Spleen (tissue), 11 donors: ENCODE measurements at regions not wholly inside any gene's neighbourhood (a gene's known extent, or its start where the extent isn't known, plus 50 kb on each side); places are given as distances from the start of the nearest gene placed in this dataset.

Experiments
- DNase-seq: peaks from one replicate; pipeline ENCODE4 v3.0.0-alpha.2; 2020
- H3K27ac ChIP-seq, 8 donors: fragments of 200-600 bp; sonication (generic) in 7 of 8; 1 replicate in 4 of 8; 2 replicates in 4 of 8; pipeline versions ENCODE4 v1.5.0 to v1.8.0; 2016 to 2021; ENCODE audit warnings: inconsistent platforms in 4 of 8, mild to moderate bottlenecking in 4 of 8, moderate library complexity in 1 of 8
- H3K27me3 ChIP-seq, 7 donors: fragments of 200-600 bp; sonication (generic) in 6 of 7; replicated peaks in 1 of 7; 1 replicate in 4 of 7; 2 replicates in 3 of 7; pipeline versions ENCODE4 v1.5.0 to v1.8.0; 2016 to 2021; ENCODE audit warnings: inconsistent platforms in 3 of 7, mild to moderate bottlenecking in 1 of 7
- H3K36me3 ChIP-seq, 6 donors: fragments of 200-600 bp; sonication (generic) in 5 of 6; 1 replicate in 4 of 6; 2 replicates in 2 of 6; pipeline versions ENCODE4 v1.5.0 to v1.8.0; 2016 to 2021; ENCODE audit warnings: inconsistent platforms in 2 of 6
- H3K4me1 ChIP-seq, 6 donors: fragments of 200-600 bp; sonication (generic) in 5 of 6; 1 replicate in 3 of 6; 2 replicates in 3 of 6; pipeline versions ENCODE4 v1.5.0 to v1.8.0; 2016 to 2021; ENCODE audit warnings: inconsistent platforms in 3 of 6
- H3K4me3 ChIP-seq, 8 donors: fragments of 200-600 bp; sonication (generic) in 7 of 8; 1 replicate in 4 of 8; 2 replicates in 4 of 8; pipeline versions ENCODE4 v1.5.0 to v1.8.0; 2016 to 2021; ENCODE audit warnings: inconsistent platforms in 4 of 8, mild to moderate bottlenecking in 4 of 8, moderate library complexity in 2 of 8
- H3K9me3 ChIP-seq, 8 donors: fragments of 200-600 bp; sonication (generic) in 7 of 8; 1 replicate in 4 of 8; 2 replicates in 4 of 8; pipeline versions ENCODE4 v1.5.0 to v1.8.0; 2016 to 2021; ENCODE audit warnings: inconsistent platforms in 4 of 8
- CTCF ChIP-seq, 11 experiments: fragments of 200-600 bp in 7 of 11; fragments of 450-650 bp in 4 of 11; sonication (generic) in 4 of 11; IDR thresholded peaks in 8 of 11; conservative IDR thresholded peaks in 3 of 11; 1 replicate in 7 of 11; 2 replicates in 4 of 11; pipeline versions ENCODE4 v1.4.0 to v1.8.0; 2016 to 2021; ENCODE audit warnings: antibody characterized with exemption in 11 of 11, inconsistent platforms in 4 of 11, mild to moderate bottlenecking in 1 of 11
- POLR2A ChIP-seq, 3 donors: fragments of 450-650 bp; IDR thresholded peaks; one replicate each; pipeline ENCODE4 v1.5.1; 2017; ENCODE audit warnings: antibody characterized with exemption in 3 of 3, mild to moderate bottlenecking in 1 of 3
- POLR2AphosphoS5 ChIP-seq, 3 donors: sonication (generic); formaldehyde crosslinking; IDR thresholded peaks; one replicate each; pipeline ENCODE4 v1.5.1; 2017; ENCODE audit warnings: antibody characterized with exemption in 3 of 3
- WGBS, 5 donors: extraction: QIAGEN DNeasy Blood & Tissue Kit in 3 of 5; methylation state at CpG; one replicate each; pipeline versions ENCODE4 v1.1.5 to v1.1.7; 2013 to 2018; 5-methylcytosine and 5-hydroxymethylcytosine counted together
- intact Hi-C: fragments of 100-400 bp; cut with DNase I; formaldehyde crosslinking; loops from one replicate; pipeline ENCODE4 v1.15.0; 2023; ENCODE audit warnings: low total_unique reads
- donor health status: healthy with polysubstance abuse.
- donor health status: DM: no; HTN: no; CAD: no; lungs with moderate emphysema.
- donor health status: DM: no; HTN: no; CAD: no.
- donor health status: Bipolar disorder and iron deficiency.
- donor health status: healthy.
- donor health status: DM: no; HTN: no; CAD: no.
- donor health status: DM: yes; HTN: yes; CAD: no.

GRCh38 chr4:3708611-3709010, 57.6 kb upstream of the ADRA2C start:
- no peak for TF ChIP-seq POLR2AphosphoS5 (IDR thresholded peaks at IDR 0.05)
- TF ChIP-seq POLR2A (IDR thresholded peaks at IDR 0.05) = no peak
- no peak for TF ChIP-seq CTCF (IDR thresholded peaks at IDR 0.05 in 8 of 11, conservative IDR thresholded peaks at IDR 0.05 in 3 of 11)
- Histone ChIP-seq H3K9me3 (no peaks in the 10 kb centered on the region), H3K4me1 (peaks cover 0 to 13% (median 0%) of the 10 kb centered on the region in 6 donors), H3K27ac (peak overlapping the region in 4 of 8 donors; percentile 36 to 69 (median 51)), H3K27me3 (peaks cover 0 to 78% (median under 1%) of the 10 kb centered on the region in 7 donors), H3K36me3 (no peaks in the 10 kb centered on the region), H3K4me3 (no peak overlapping the region)
- intact Hi-C loops = no loop called here
- WGBS, 5 donors = 80 to 92% (median 82%) methylated on average over 8 of the region's 8 CpGs
- DNase-seq = peak; percentile 67

GRCh38 chr4:3708103-3708510, 58.1 kb upstream of the ADRA2C start:
- Histone ChIP-seq H3K27ac (peak overlapping the region in 4 of 8 donors; percentile 36 to 69 (median 51)), H3K4me1 (peaks cover 0 to 13% (median 0%) of the 10 kb centered on the region in 6 donors), H3K4me3 (peak overlapping the region in 1 of 8 donors; percentile 50), H3K27me3 (peaks cover 0 to 80% (median 6%) of the 10 kb centered on the region in 7 donors), H3K9me3 (no peaks in the 10 kb centered on the region), H3K36me3 (no peaks in the 10 kb centered on the region)
- 28 to 35% (median 34%) methylated on average over 13 to 14 of the region's 14 CpGs for WGBS, 5 donors
- intact Hi-C loops = no loop called here
- peak; percentile 73 for DNase-seq
- TF ChIP-seq POLR2AphosphoS5 (IDR thresholded peaks at IDR 0.05) = peak; percentile 48 to 67 (median 58)
- TF ChIP-seq POLR2A (IDR thresholded peaks at IDR 0.05) = no peak

- WGBS, 5 donors = 63 to 78% (median 71%) methylated on average over 15 to 17 of the region's 17 CpGs
- intact Hi-C loops = no loop called here
- Histone ChIP-seq H3K36me3 (no peaks in the 10 kb centered on the region), H3K4me3 (peak overlapping the region in 2 of 8 donors; percentile 13 to 50), H3K9me3 (no peaks in the 10 kb centered on the region), H3K27ac (peak overlapping the region in 5 of 8 donors; percentile 15 to 69 (median 49)), H3K27me3 (peaks cover 0 to 80% (median 11%) of the 10 kb centered on the region in 7 donors), H3K4me1 (peaks cover 0 to 13% (median 0%) of the 10 kb centered on the region in 6 donors)
- DNase-seq = peak; percentile 66
- no peak for TF ChIP-seq POLR2A (IDR thresholded peaks at IDR 0.05)
- no peak for TF ChIP-seq POLR2AphosphoS5 (IDR thresholded peaks at IDR 0.05)
- TF ChIP-seq CTCF (IDR thresholded peaks at IDR 0.05 in 8 of 11, conservative IDR thresholded peaks at IDR 0.05 in 3 of 11) = no peak
These were observed 58.6 kb upstream of the ADRA2C start for GRCh38 chr4:3707423-3708102.

GRCh38 chr4:3706565-3707422, 59.4 kb upstream of the ADRA2C start:
- H3K27me3 ChIP-seq = peaks cover 0 to 80% (median 13%) of the 10 kb centered on the region in 7 donors
- TF ChIP-seq CTCF (IDR thresholded peaks at IDR 0.05 in 8 of 11, conservative IDR thresholded peaks at IDR 0.05 in 3 of 11) = no peak
- TF ChIP-seq POLR2A (IDR thresholded peaks at IDR 0.05) = no peak
- no peak for TF ChIP-seq POLR2AphosphoS5 (IDR thresholded peaks at IDR 0.05)
- peaks cover 0 to 13% (median 0%) of the 10 kb centered on the region in 6 donors for H3K4me1 ChIP-seq
- peak overlapping the region in 1 of 8 donors; percentile 50 for H3K4me3 ChIP-seq
- intact Hi-C loops = no loop called here
- H3K9me3 ChIP-seq = no peaks in the 10 kb centered on the region
- peak; percentile 45 for DNase-seq
- peak overlapping the region in 4 of 8 donors; percentile 15 to 69 (median 51) for H3K27ac ChIP-seq
- H3K36me3 ChIP-seq = no peaks in the 10 kb centered on the region
- WGBS, 5 donors = 74 to 90% (median 82%) methylated on average over 7 to 15 of the region's 15 CpGs
